ENCODE measurements at regions not wholly inside any gene's neighbourhood (a gene's known extent, or its start where the extent isn't known, plus 50 kb on each side); places are given as distances from the start of the nearest gene placed in this dataset.

- CTCF ChIA-PET: no interaction called here
- intact Hi-C loops (cut with micrococcal nuclease): no loop called here
- no peak for DNase-seq
Observed at GRCh38 chr7:25731068-25731845, 420.7 kb upstream of the NFE2L3 start.

GRCh38 chr7:25731846-25732245 is 420.2 kb upstream of the NFE2L3 start:
- Mint-ChIP-seq H3K4me1 (no peaks in the 10 kb centered on the region), H3K27ac (no peak overlapping the region), H3K36me3 (ENCODE audit: low read depth) (no peaks in the 10 kb centered on the region), H3K4me3 (no peak overlapping the region), H3K27me3 (peaks cover 14% of the 10 kb centered on the region), H3K9me3 (peaks cover 3% of the 10 kb centered on the region)
- ATAC-seq (ENCODE audit: low read depth) (no peak), DNase-seq (no peak)
- ChIA-PET CTCF (interaction anchor here (1.6 kb wide), 1 partner anchor 11 kb away, joined by 3 read pairs; no protein-coding TSS in a partner anchor), POLR2A (no interaction called here)
- no peak for TF ChIP-seq CTCF (IDR thresholded peaks at IDR 0.05)
- intact Hi-C loops (cut with micrococcal nuclease): no loop called here

More at GRCh38 chr7:25731068-25731845, 420.7 kb upstream of the NFE2L3 start:
- Mint-ChIP-seq H3K4me1 (no peaks in the 10 kb centered on the region), H3K27me3 (peaks cover 12% of the 10 kb centered on the region), H3K9me3 (peaks cover 3% of the 10 kb centered on the region), H3K4me3 (no peak overlapping the region), H3K36me3 (ENCODE audit: low read depth) (no peaks in the 10 kb centered on the region), H3K27ac (no peak overlapping the region)
- ATAC-seq (ENCODE audit: low read depth): no peak
- POLR2A ChIA-PET: no interaction called here
- no peak for TF ChIP-seq CTCF (IDR thresholded peaks at IDR 0.05)

- Mint-ChIP-seq H3K36me3 (ENCODE audit: low read depth) (no peaks in the 10 kb centered on the region), H3K9me3 (peaks cover 3% of the 10 kb centered on the region), H3K27me3 (peaks cover 19% of the 10 kb centered on the region), H3K4me1 (no peaks in the 10 kb centered on the region), H3K4me3 (no peak overlapping the region), H3K27ac (no peak overlapping the region)
- DNase-seq (no peak), ATAC-seq (ENCODE audit: low read depth) (no peak)
- intact Hi-C loops (cut with micrococcal nuclease): no loop called here
- ChIA-PET CTCF (interaction anchor here (1.6 kb wide), 1 partner anchor 12 kb away, joined by 3 read pairs; no protein-coding TSS in a partner anchor), POLR2A (no interaction called here)
- TF ChIP-seq CTCF (IDR thresholded peaks at IDR 0.05): no peak
Observed at GRCh38 chr7:25732766-25733217, 419.2 kb upstream of the NFE2L3 start.

GRCh38 chr7:25735674-25736242 is 416.2 kb upstream of the NFE2L3 start:
- Mint-ChIP-seq H3K4me1 (no peaks in the 10 kb centered on the region), H3K27ac (no peak overlapping the region), H3K9me3 (peaks cover 3% of the 10 kb centered on the region), H3K27me3 (peaks cover 30% of the 10 kb centered on the region), H3K36me3 (ENCODE audit: low read depth) (no peaks in the 10 kb centered on the region), H3K4me3 (no peak overlapping the region)
- CTCF ChIA-PET: no interaction called here
- DNase-seq (no peak), ATAC-seq (ENCODE audit: low read depth) (no peak)
- intact Hi-C loops (cut with micrococcal nuclease): no loop called here
- POLR2A ChIA-PET: no interaction called here
- no peak for TF ChIP-seq CTCF (IDR thresholded peaks at IDR 0.05)

- ATAC-seq (ENCODE audit: low read depth) (no peak), DNase-seq (no peak)
- intact Hi-C loops (cut with micrococcal nuclease): no loop called here
- H3K9me3 Mint-ChIP-seq: no peaks in the 10 kb centered on the region
- peaks cover 37% of the 10 kb centered on the region for H3K27me3 Mint-ChIP-seq
- no peak overlapping the region for H3K4me3 Mint-ChIP-seq
- TF ChIP-seq CTCF (IDR thresholded peaks at IDR 0.05): no peak
- no peaks in the 10 kb centered on the region for H3K4me1 Mint-ChIP-seq
- ChIA-PET CTCF (no interaction called here), POLR2A (no interaction called here)
- no peak overlapping the region for H3K27ac Mint-ChIP-seq
- H3K36me3 Mint-ChIP-seq (ENCODE audit: low read depth): no peaks in the 10 kb centered on the region
Observed at GRCh38 chr7:25738528-25738927, 413.5 kb upstream of the NFE2L3 start.
